NB4 (cell line): ENCODE measurements at regions not wholly inside any gene's neighbourhood (a gene's known extent, or its start where the extent isn't known, plus 50 kb on each side); places are given as distances from the start of the nearest gene placed in this dataset.

ENCODE experiments used
- POLR2A ChIP-seq: IDR thresholded peaks from 2 replicates; pipeline ENCODE4 v1.6.1; 2011; ENCODE audit warnings: mild to moderate bottlenecking; ENCODE audit not compliant: insufficient read length; ENCODE audit errors: extremely low read depth
- TF ChIP-seq, protein P1 (sequence below): IDR thresholded peaks from 2 replicates; pipeline ENCODE4 v1.6.1; 2011; ENCODE audit warnings: low read depth, low read length
- TF ChIP-seq, protein P2 (sequence below): IDR thresholded peaks from one replicate; pipeline ENCODE4 v1.5.1; 2012; ENCODE audit warnings: low read depth, low read length

DNA sequence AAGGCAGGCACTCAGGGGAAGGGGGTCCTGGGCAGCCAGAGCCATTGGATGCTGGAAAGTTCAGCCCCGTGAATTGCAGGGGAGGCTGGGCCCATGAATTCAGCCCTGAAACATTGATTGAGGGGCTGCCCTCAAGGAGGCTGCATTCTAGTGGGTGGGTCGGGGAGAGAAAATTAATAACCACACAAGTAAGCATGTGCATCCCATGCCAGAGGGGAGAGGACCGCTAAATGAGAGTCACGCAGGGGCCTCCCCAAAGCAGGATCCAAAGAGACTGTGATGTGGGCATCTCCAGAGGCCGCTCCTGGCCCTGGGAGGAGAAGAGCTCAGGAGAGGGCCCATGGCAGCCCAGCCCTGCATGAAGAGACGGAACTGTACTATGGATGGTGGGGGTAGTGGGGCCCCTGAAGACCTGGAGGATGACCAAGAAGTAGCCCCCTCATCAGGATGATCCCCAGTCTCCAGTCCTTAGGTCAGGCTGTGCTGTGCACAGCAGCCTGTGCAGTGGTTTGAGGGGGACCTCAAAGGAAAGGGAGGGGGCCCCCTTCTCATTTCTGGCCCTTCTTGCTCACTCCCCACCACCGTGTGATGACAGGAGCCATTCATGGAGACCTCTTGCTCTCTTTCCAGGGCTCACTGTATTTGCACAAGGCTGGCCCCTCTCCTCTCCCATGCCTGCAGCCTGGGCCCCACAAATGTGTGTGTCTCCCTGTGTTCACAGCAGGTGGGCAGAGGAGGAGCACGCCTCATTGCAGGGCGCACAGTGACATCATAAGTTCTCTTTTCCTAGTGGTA is 233.6 kb upstream of the IRX1 start:
- TF ChIP-seq POLR2A, result no peak
- TF ChIP-seq, protein P1, sequence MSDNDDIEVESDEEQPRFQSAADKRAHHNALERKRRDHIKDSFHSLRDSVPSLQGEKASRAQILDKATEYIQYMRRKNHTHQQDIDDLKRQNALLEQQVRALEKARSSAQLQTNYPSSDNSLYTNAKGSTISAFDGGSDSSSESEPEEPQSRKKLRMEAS, result no peak
- TF ChIP-seq, protein P2, sequence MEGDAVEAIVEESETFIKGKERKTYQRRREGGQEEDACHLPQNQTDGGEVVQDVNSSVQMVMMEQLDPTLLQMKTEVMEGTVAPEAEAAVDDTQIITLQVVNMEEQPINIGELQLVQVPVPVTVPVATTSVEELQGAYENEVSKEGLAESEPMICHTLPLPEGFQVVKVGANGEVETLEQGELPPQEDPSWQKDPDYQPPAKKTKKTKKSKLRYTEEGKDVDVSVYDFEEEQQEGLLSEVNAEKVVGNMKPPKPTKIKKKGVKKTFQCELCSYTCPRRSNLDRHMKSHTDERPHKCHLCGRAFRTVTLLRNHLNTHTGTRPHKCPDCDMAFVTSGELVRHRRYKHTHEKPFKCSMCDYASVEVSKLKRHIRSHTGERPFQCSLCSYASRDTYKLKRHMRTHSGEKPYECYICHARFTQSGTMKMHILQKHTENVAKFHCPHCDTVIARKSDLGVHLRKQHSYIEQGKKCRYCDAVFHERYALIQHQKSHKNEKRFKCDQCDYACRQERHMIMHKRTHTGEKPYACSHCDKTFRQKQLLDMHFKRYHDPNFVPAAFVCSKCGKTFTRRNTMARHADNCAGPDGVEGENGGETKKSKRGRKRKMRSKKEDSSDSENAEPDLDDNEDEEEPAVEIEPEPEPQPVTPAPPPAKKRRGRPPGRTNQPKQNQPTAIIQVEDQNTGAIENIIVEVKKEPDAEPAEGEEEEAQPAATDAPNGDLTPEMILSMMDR, result no peak
